Endothelial cell of hepatic sinusoid (primary cell): ENCODE measurements at regions not wholly inside any gene's neighbourhood (a gene's known extent, or its start where the extent isn't known, plus 50 kb on each side); places are given as distances from the start of the nearest gene placed in this dataset.
"Not testable (repeated sequence)": the region's sequence is repeated elsewhere in the genome, so short reads cannot be mapped to it uniquely, and the experiment has no call there.

Experiments used
- in situ Hi-C: cut with HindIII; loops from 2 replicates; pipeline ENCODE4 v1.10.0; 2017; ENCODE audit warnings: low sequenced_read_pairs

GRCh38 chr5:138649316-138649720, 74.1 kb upstream of the HSPA9 start:
- in situ Hi-C loops = loop anchor here (5.0 kb wide), 3 partner anchors 53 to 308 kb away; no protein-coding TSS in a partner anchor

DNA sequence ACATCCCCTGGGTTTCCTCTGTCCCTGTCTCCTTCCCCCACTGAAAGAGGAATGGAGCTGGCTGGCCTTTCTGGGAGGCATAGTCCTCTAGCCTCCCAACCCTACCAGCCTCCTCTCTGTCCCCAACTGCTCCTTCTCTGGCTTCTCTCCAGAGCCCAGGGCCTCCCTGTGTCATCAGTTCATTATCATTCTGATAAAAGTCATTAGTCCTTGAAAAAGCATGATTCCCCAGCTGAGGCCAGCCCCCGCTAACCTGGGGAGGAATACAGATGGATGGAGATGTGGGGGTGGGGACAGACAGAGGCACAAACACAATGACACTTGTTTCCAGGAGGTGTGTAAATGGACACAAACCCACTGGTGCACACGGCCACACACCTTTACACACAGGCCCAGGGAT, 73.6 kb upstream of the HSPA9 start:
- in situ Hi-C loops = loop anchor here (5.0 kb wide), 3 partner anchors 53 to 308 kb away; no protein-coding TSS in a partner anchor

DNA sequence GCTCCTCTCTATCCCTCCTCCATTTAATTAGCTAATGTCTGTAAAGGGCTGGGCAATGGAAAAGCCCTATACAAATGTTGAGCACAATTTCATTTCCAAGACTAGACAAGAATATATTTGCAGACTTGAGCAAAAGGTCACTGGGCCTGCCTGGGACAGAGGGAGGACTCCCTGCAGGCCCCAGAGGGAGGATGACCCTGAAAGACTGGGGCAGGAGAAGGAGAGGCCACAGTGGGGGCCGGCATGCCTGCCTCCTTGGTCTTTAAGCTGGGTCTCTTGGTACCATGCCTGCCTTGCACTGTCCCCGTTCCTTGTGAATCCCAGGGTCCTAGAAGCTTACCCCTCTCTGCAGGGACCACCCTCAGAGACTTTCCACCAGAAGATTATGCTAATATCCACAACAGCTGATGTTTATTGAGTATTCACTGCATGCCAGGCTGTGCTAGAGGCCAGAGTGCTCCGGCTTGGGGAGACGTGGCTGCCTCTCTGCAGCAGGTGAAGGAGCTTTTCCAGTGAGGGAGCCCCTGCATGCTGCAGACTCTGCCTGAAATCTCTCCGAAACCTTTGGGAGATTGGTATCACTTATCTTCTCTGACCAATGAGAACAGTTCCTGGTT, 72.7 kb upstream of the HSPA9 start:
- in situ Hi-C loops = loop anchor here (5.0 kb wide), 3 partner anchors 54 to 309 kb away; no protein-coding TSS in a partner anchor

DNA sequence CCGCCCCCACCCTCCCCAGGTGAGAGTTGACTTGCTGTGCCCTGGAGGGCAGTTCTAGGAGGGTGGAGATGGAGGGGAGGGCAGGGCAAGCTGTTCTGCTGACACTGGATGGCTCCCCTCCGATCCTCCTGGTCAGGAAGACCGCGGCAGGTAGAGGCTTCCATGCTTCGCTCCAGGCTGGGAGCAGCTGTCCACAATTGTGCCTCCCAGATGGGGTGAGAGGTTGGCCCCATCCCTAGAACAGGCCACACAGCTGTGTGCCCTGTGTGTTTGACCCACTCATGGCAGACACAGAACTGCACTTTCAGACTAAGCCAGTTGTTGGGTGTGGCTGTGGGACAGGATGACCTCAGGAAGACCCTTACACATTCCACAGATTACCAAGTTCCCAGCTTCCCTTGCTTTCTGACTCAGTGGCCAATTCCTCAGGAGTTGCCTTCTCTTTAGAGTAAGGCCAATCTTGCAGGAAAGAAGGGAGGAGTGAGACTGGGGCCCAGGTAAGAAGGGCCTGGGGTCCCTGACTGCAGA, 72.1 kb upstream of the HSPA9 start:
- in situ Hi-C loops = loop anchor here (5.0 kb wide), 3 partner anchors 55 to 310 kb away; no protein-coding TSS in a partner anchor

- in situ Hi-C loops = loop anchor here (5.0 kb wide), 3 partner anchors 54 to 311 kb away; no protein-coding TSS in a partner anchor
Measured at GRCh38 chr5:138646671-138647070, 71.5 kb upstream of the HSPA9 start.

DNA sequence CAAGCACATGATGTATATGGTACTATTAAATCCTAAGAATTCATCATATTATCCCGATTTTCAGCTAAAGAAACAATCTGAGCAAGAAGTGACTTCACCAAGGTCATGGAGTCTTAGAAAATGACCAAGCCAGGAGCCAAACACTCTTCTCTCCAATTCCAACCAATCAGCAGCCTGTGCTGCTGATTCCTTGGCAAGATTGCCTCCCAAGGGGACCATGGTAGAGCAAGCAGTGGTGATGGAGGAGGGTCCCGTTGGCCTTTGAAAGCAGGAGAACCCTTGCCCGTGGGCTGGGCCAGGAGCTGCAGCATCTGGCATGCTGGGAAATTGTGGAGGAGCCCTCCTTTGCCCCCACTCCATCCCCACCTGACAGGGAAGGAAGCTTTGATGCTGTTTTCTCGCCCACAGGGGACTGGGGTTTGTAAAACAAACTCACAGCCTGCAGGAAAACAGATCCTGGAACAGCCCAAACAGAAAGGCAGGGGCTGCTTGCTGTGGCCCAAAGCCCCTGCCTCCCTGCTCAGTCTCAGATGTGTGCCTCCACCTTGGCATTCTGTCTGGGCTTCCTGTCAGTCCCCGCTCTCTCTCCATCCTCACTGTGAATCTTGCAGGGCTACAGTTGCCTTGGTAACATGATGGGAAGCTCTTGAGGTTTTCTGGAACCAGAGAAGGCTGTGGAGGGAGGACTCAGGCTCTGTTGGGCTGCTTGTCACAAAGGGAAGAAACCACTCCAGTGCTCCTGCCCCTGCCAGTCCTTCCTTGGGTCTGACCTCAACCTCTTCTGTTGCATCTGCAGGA, 70.8 kb upstream of the HSPA9 start:
- in situ Hi-C loops = loop anchor here (5.0 kb wide), 3 partner anchors 54 to 311 kb away; no protein-coding TSS in a partner anchor

DNA sequence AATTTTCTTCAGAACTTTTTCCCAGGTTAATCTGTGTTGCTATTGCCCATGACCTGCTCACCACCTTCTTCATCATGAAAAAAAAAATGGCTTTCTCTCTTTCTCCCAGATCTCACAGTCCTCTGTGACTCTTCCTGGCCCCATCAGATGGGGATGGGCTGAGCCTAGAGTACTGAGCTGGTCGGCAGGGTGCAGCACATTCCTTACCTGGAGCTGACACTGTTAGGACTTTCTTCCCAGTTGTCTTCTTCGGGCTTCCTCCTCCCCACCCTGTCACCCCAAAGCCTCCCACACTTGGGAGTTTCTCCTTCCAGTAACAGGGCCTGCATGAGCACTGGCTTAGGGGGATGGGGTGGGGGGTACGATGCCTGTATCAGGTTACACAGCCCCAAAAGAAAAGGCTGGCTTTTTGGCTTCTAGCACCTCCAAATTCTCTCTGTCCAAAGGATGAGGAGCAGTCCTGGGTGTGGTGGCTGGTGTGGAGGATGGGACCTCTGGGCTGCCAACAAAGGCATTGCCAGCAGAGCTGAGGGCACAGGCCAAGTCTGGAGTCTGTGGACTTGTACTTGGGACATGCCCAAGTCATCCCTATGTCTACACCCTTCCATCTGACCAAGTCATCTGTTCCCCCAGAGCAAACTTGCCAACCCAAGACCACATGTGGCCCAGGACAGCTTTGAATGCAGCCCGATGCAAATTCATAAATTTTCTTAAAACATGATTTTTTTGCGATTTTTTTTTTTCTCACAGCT, 68.0 kb upstream of the HSPA9 start:
- in situ Hi-C loops = no loop called here

- in situ Hi-C loops = no loop called here
Measured at GRCh38 chr5:138641547-138642298, 66.5 kb upstream of the HSPA9 start.

DNA sequence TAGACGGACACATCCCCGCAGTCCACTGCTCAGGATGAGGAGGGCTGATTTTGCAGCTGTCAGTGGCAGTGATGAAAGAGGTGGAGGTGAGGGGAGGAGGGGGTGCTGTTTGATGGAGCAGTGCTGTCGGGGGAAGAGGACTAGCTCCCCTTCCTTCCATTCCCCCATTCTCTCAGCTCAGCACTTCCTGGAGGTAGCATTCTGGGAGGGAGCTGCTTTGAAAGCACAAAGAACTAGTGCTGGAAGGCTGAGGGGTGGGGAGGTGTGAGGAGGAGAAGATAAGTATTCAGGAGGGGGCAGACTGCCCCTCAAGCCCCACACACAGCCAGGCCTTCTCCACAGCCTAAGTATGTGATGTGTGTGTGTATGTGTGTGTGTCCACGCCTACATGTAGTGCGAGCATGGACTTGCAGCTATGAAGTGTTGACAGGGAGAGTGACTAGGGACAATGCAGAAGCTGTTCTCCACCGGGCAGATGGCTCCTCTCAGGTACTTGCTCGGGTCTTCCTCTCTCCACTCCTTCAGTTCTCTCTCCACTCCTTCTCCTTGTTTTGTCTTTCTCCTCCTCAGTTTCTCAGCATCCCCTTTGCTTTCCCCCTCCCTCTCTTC, 65.5 kb upstream of the HSPA9 start:
- in situ Hi-C loops = no loop called here

DNA sequence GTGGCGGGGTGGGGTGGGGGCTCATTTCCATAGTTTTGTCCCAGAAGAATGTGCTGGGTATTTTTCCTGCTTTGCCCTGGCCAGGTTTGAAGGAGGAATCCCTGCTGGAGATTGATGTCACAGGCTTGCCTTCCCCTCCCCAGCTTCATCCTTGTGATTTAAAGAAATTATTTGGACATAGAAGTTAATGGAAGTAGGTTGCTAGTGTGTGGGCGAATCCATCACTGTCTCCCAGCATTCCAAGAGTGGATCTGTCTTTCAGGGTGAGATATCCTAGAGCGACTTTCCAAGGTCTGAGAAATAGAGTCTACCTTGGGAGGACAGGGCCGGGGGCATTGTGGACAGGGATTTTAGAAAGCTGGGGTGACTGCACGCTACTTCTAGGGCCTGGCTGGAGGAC, 64.9 kb upstream of the HSPA9 start:
- in situ Hi-C loops = no loop called here

DNA sequence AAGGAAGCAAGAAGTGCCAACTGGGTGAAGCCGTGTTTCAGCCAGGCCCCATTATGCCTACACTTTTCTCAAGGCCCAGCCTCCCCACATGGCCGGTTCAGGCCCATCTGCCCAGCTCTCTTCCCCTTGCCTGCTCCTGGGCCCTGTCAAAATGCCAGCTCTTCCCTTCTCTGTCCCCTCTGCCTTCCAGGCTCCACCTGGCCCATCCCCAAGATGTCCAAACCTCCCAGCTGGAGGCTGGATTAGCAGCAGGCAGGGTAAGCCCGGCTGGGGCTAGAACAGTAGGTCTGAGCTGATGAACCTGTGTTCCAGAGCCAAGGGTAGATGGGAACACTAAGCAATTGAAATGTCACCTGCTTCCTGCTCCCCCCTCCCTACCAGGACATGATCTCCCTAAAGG, 64.1 kb upstream of the HSPA9 start:
- in situ Hi-C loops = no loop called here

DNA sequence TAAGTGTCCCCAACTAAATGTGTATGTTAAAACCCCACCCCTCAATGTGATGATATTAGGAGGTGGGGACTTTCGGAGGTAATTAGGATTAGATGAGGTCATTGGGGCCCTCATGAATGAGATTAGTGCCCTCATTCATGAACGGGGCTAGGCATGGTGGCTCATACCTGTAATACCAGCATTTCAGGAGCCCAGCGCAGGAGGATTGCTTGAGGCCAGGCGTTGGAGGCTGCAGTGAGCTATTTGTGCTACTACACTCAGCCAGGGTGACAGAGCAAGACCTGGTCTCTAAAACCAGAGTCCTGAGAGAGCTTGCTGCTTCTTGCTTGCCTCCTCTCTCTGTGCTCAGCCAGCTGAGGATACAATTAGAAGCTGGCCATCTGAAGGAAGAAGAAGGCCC, 62.1 kb upstream of the HSPA9 start:
- in situ Hi-C loops = no loop called here

DNA sequence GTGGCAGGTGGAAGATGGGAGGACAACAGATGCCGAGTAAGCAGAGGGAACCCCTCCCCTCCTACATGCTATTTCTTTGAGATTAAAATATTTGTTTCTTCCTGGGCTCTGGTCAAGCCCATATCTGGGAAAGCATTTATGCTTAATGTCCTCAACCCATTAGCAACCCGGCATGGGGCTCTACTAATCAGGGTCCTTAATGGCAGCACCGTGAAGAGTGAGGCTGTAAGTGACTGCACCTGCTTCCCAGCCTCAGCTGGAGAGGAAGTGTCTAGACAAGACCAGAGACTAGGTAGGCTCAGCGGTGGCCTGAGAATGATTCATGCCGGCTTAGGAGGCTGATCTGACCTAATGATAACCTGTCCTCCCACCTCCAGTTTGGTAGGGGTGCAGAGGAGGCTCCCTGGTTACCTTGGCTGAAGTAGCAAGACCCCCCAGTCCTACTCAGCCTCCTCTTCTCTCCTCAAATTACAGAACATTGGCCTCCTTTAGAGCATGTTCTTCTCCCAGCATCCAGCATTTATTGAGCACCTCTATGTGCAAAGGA, 61.3 kb upstream of the HSPA9 start:
- in situ Hi-C loops = no loop called here

- in situ Hi-C loops = no loop called here
Measured at GRCh38 chr5:138635708-138636107, 60.5 kb upstream of the HSPA9 start.

- in situ Hi-C loops = no loop called here
Measured at GRCh38 chr5:138635265-138635664, 60.1 kb upstream of the HSPA9 start.

- in situ Hi-C loops = not testable (repeated sequence)
Measured at GRCh38 chr5:138634804-138635203, 59.6 kb upstream of the HSPA9 start.

- in situ Hi-C loops = no loop called here
Measured at GRCh38 chr5:138632900-138633489, 57.8 kb upstream of the HSPA9 start.

DNA sequence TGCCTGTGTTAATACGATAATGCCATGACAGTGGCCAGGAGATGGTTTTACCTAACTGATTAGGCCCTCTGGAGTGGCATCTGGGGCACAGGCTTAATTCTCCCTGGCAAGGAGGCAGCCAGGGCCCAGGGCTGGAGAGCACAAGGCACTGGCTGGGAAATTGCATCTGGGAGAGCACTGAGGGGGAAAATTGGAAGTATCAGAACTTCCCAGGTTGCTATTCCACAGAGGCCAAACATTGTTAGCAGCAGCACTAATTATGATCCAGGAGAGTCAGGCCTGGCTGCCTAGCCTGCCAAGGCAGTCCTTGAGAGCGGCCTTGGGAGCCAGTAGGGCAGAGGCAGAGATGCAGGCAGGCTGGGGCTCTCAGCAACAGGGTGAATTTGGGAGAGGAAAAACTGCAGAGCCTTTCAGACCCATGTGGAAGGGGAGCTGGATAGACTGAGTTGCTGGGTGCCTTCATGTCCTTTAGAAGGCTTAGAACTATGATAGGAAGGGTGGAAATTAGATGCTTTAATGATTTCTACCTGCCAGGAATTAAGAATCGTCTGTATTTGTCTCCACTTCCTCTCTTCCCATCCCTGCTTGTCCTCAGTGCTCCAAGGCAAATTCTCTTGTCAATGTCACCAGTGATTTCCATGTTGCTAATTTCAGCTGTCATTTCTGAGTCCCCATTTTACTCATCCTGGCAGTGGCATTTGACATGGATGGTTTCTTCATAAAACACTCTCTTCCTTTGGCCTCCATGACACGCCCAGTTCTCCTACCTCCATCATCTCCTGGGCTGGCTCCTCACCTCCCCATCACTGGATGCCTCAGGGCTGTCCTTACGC, 56.1 kb upstream of the HSPA9 start:
- in situ Hi-C loops = no loop called here
